Putamen (tissue), 1 donor: ENCODE measurements at regions not wholly inside any gene's neighbourhood (a gene's known extent, or its start where the extent isn't known, plus 50 kb on each side); places are given as distances from the start of the nearest gene placed in this dataset.

ENCODE experiments used
- DNase-seq: peaks from one replicate; pipeline ENCODE4 v3.0.0-alpha.2; 2016; ENCODE audit warnings: low spot score

DNA sequence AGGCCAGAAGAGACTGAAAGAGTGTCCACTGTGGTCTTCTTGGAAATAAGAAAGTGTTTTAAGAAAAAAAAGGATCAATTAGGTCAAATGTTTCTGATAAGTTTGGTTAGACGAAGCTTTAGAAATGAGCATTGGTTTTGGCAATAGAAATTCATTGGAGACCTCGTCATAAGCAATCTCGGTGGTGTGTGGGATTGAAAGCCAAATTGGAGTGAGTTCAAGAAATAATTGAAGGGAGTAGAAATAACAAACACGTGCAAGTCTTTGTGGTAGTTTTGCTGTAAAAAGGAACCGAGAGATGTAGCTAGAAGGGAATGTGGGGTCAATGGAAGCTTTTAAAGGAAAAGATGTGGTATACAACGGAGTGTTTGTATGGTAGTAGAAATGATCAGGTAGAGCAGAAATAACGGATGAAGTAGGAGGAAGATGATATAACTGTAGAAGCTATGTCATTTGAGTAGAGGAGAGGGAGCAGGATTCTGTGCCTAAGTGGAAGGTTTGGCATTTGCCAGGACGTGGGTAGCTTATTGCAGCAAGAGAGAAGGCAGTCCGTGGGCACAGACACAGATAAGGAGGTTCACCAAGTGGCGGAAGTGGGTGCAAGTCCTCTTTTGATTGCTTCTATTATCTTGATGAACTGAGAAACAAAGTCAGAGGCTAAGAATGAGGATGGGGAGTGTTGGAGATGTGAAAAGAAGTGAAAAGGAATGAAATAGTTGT is 146.2 kb downstream of the DACT1 start:
- DNase-seq: no peak

GRCh38 chr14:58784931-58785330 is 147.2 kb downstream of the DACT1 start:
- DNase-seq: no peak

GRCh38 chr14:58785701-58786100 is 147.9 kb downstream of the DACT1 start:
- no peak for DNase-seq

DNA sequence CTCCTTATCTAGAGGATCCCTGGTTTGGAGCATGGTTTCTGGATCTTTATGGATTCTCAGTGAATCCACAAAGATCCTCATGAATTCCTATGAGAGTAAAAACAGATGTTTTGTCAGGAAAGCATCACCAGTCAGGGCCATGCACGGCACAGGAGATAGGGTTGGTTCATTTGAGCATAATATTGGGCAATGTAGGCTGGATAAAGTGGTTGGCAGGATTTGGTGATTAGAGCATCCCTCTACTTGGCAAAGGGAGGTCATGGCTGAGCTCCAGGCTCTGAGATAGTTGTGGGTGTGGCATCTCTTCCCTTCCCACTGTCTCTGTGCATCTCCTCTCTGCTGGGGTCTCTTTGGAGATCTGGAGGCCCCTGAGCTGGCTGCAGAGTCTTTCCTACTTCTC is 149.8 kb downstream of the DACT1 start:
- no peak for DNase-seq

DNA sequence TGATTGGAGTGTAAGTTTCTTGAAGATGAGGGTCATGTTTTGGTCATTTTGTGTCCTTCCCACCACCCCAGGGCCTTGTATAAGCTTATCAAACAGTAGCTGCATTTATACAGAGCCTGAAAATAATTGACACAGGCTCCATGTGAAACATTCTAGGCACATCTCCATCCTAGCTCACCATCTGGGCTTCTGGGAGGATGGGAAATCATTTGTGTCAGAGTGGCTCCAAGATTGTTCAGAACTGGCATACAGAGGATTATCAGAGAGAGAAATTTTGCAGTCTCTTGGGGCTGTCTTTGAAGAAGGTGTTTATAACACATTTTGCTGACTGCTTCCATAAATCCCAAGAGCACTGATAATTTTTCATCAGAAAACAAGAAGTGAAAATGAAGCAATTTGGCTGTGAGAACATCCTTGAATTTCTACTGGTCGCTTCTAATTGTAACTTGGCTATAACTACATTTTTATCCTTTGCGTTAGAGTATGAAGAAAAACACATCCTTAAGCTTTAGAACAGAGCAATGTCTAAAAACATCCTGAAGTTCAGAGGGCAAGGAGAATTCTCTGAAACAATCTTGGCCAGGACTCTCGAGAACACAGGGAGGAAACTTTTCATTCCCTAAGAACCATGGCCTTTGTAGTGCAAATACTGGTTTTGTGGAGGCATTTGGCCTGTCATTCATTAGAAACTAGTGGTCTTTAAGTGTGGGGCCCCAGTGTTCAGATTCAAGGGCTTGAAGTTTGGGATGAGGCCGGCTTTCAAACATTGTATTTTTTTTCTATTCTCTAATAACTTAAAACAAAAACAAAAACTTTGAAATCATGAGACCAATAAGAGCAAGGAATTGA is 151.1 kb downstream of the DACT1 start:
- peak; percentile 60 for DNase-seq

GRCh38 chr14:58789736-58790135 is 152.0 kb downstream of the DACT1 start:
- no peak for DNase-seq

- no peak for DNase-seq
Measured at GRCh38 chr14:58792416-58792815, 154.7 kb downstream of the DACT1 start.

GRCh38 chr14:58793131-58793740 is 155.5 kb downstream of the DACT1 start:
- DNase-seq: no peak

DNA sequence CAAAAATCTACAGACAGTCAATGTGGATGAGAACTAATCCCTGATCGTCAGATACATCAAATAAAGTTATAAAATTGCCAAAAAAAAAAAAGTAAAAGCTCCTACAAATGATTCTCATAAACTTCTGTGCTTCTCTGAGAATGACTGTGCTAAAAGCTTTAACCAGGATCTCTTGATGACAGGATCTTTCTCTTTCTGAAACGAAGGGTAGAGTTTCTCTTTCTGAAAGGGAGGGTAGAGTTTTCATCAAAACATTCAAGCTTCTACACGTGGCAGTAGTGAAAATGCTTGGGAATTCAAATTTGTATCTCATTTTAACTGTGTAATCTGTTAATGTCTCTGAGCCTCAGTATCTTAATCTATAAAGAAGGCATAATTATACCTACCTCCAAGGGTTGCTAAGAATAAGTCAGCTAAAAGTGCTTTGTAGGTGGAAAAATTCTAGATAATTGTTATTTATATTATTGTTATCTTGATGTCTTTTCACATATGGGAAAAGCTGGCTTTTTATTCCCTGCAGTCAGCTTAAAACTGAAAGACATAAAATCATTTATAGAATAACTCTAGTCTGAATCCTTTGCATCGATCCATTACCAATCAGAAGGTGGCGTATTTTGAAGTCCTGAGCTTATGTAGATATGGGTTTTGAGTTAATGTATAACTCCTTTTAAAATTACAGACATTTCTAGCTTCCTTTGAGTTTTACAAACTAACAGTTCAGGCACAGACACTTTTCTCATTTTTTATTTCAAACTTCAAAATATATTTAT is 157.4 kb downstream of the DACT1 start:
- DNase-seq: no peak

DNA sequence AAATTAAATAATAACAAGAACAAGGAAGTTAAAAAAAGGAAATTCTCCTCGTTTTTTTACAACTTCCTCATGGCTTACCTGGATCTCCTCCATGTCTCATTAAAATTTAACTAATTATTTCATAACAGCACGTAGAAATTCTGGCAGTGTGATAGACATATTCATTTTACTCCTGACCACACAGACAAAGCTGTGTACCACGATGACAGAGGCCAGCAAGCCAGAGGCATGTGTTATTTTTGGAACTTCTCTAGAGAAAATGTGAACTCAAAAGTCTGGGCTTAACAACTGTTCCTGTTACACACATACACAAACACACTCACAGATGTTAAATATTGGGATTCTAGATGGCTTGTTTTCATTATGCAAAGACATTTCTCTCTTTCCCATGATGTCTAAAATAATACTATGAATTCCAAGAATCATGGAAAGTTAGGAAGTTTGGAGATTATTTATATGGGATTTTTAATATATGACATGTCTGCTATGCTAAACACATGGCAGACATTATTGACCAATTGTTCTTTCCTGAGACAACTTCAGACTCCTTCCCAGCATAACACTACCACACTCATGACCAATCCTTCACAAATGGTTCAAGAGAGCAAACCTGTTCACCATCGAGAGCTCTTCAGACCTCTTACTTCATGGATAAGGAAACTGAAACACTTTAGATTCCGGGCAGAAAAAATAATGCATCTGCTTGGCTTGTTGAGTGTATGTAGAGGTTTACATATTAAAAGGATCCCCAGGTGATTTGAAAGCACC is 158.7 kb downstream of the DACT1 start:
- no peak for DNase-seq

GRCh38 chr14:58797010-58797429 is 159.3 kb downstream of the DACT1 start:
- DNase-seq: no peak

DNA sequence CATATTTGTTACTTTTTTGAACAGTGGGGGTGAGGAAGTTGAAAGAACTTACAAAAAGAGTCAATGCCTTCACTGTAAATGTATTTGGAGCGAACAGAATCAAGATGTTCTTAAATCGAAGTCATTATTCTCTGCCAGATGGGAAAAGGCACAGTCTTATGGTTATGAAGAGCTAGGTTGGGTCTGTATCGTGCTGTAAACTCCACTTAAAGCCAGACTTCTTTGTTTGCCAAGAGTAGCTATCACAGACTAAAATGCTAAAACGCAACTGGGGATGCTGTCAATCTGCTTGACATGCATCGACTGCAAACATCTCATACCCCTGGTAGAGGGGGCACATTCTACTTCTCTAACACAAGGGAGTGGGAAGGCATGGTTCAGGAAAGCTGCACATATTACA is 160.4 kb downstream of the DACT1 start:
- no peak for DNase-seq

GRCh38 chr14:58801086-58801485 is 163.3 kb downstream of the DACT1 start:
- no peak for DNase-seq

- DNase-seq: no peak
Measured at GRCh38 chr14:58805057-58805456, 167.3 kb downstream of the DACT1 start.

DNA sequence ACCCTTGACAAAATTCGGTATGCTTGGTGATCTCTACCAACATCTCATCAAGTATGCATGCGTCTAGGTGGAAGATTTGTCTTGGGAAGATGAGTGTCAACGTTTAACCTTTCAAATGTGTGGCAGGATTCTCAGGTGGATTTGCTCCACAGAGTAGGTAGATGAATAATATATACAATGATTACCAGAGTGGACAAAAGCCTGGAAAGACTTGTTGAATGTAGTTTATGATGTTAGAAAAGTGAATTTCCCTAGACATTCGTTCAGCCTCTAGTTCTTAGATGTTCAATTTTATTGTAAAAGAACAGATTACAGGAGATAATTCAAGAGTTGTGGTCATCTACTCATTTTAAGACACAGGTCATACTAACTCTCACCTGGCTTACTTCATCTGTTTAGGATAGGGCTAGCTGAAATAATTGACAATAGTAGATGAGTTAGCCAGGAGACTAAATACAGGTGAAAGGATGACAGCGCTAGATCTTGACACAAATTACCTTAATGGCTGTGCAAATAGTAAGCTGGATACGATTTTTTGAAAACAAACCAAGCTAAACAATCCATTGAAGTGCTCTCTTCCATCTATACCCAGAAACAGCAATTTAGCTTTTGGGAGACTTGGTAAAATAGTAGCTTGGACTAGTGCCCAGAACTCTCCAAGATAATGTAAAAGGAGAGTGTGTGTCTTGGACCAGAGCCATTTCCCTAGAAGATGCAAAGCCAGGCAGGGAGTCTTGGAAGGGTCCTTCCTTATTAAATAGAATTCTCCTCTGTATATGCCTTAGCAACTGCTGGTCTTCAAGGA is 168.0 kb downstream of the DACT1 start:
- no peak for DNase-seq

- DNase-seq: no peak
Measured at GRCh38 chr14:58807191-58807590, 169.4 kb downstream of the DACT1 start.

DNA sequence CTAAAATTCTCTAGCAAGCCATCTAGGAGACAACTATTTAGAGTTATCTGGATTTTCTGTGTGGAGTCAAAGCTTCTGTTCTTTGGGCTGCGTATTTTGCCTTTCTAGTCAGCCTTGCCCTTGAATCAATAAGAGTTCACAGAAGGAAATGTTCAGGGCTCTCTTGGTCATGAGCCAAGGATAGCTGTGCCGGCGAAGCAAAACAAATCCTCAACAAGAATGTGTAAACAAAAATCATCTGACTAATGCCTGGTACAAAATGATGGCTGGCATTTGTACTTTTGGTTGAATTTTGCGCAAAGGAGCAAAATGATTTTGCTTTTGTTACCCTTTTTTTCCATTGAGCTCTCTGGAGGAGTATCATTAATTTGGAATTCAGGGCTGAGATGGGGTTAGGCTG is 171.1 kb downstream of the DACT1 start:
- DNase-seq: peak; percentile 67

GRCh38 chr14:58809520-58809919 is 171.8 kb downstream of the DACT1 start:
- no peak for DNase-seq

DNA sequence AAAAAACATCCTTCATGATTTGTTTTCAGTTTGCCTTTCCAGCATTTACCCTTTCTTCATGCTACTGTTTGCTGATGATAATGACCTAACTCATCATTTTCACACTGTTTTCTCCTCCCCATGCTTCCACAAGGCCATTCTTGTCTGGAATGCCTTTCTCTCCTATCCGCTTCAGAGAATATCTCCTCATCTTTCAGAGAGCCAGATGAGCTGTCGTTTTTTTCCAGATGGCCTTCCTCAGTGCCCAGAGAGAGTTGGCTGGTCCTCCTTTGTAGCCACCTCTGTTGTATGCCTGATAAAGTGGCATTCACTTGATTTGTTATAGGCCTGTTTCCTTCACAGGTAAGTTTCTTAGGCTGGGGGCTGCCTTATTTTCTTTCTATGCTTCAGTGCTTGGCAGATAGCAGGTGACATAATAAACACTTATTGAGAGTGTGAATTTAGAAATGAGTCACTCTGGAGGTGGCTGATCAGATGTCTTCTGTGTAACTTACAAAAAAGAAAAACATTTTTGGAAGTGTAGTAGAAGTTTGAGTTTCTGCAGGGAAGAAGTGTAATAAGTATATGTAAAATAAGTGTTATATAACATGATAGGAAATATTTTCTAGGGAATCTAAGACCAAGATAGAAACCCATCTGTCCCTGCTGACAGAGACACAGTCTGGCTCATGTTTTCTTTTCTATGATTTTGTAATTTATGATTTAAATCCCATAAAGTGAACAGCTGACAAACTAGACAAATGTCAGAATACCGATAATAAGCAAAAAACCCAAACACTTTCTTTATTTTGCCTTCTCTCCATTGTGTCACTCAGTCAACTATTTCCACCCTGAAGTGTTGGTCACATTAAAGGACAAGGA is 174.5 kb downstream of the DACT1 start:
- no peak for DNase-seq

- DNase-seq: no peak
Measured at GRCh38 chr14:58813745-58814144, 176.0 kb downstream of the DACT1 start.
